PC-3 (cell line): ENCODE measurements at regions not wholly inside any gene's neighbourhood (a gene's known extent, or its start where the extent isn't known, plus 50 kb on each side); places are given as distances from the start of the nearest gene placed in this dataset.

Experiments
- EZH2 ChIP-seq: fragments of 300-600 bp; sonication (generic); IDR thresholded peaks from one replicate; pipeline ENCODE4 v1.6.1; 2017; ENCODE audit warnings: antibody characterized with exemption, mild to moderate bottlenecking, low read length; ENCODE audit not compliant: unreplicated experiment
- TF ChIP-seq, protein P1 (sequence below): fragments of 300-600 bp; sonication (generic); conservative IDR thresholded peaks from 2 replicates; pipeline ENCODE4 v1.5.1; 2017; ENCODE audit warnings: antibody characterized with exemption, low read depth, mild to moderate bottlenecking, low read length

GRCh38 chr5:29805804-29806203 is 1387.7 kb upstream of the CDH6 start:
- TF ChIP-seq, protein P1, sequence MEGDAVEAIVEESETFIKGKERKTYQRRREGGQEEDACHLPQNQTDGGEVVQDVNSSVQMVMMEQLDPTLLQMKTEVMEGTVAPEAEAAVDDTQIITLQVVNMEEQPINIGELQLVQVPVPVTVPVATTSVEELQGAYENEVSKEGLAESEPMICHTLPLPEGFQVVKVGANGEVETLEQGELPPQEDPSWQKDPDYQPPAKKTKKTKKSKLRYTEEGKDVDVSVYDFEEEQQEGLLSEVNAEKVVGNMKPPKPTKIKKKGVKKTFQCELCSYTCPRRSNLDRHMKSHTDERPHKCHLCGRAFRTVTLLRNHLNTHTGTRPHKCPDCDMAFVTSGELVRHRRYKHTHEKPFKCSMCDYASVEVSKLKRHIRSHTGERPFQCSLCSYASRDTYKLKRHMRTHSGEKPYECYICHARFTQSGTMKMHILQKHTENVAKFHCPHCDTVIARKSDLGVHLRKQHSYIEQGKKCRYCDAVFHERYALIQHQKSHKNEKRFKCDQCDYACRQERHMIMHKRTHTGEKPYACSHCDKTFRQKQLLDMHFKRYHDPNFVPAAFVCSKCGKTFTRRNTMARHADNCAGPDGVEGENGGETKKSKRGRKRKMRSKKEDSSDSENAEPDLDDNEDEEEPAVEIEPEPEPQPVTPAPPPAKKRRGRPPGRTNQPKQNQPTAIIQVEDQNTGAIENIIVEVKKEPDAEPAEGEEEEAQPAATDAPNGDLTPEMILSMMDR: no peak
- no peak for TF ChIP-seq EZH2
